Activated naive CD8-positive, alpha-beta T cell (primary cell): ENCODE measurements at regions not wholly inside any gene's neighbourhood (a gene's known extent, or its start where the extent isn't known, plus 50 kb on each side); places are given as distances from the start of the nearest gene placed in this dataset.

Experiments
- H3K27ac Mint-ChIP-seq: one replicate; pipeline ENCODE4 v1.8.0; 2021; ENCODE audit warnings: mixed read lengths
- H3K27me3 Mint-ChIP-seq: one replicate; pipeline ENCODE4 v1.8.0; 2021; ENCODE audit warnings: mixed read lengths
- H3K36me3 Mint-ChIP-seq: one replicate; pipeline ENCODE4 v1.8.0; 2021; ENCODE audit warnings: mixed read lengths
- H3K4me1 Mint-ChIP-seq: one replicate; pipeline ENCODE4 v1.8.0; 2021; ENCODE audit warnings: low read depth, mixed read lengths
- H3K4me3 Mint-ChIP-seq: one replicate; pipeline ENCODE4 v1.8.0; 2021; ENCODE audit warnings: mild to moderate bottlenecking, mixed read lengths
- H3K9me3 Mint-ChIP-seq: one replicate; pipeline ENCODE4 v1.8.0; 2021; ENCODE audit warnings: low read depth, mixed read lengths

DNA sequence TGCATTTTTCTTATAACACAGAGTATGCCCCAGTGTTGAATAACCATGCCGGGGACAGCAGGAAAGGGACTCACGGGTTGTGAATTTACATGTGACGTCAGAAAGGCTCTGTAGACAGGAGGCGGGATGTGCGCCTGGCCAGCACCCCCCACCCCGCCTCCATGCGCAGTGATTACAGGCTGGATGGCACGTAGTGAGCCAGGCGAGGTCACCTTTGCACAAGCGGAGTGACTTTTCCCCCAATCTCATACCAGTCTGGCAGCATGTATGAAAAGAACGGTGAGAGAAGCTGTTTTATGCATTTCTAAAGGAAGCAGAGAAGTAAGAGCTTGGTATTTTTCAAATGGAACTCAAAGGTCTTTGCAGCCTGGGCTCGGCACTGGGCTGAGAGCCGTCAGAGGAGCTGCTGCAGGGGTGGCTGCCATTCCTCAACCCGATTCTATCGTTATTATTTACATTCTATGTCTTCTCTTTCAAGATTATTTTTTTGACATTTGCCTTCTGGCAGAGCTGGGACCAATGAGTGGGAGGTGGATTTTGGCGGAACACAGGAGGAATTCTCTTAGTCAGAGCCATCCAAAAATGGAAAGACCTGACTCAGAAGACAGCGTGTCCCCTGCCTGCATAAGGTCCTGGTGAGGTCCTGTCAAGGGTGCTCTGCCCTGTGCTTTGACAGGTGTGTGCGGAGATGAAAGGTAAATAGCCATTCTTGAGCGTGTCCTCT is 115.6 kb upstream of the SLC45A1 start:
- Mint-ChIP-seq H3K4me3 (no peak overlapping the region), H3K27ac (no peak overlapping the region), H3K36me3 (no peaks in the 10 kb centered on the region), H3K4me1 (peaks cover 4% of the 10 kb centered on the region), H3K27me3 (no peaks in the 10 kb centered on the region), H3K9me3 (no peaks in the 10 kb centered on the region)

DNA sequence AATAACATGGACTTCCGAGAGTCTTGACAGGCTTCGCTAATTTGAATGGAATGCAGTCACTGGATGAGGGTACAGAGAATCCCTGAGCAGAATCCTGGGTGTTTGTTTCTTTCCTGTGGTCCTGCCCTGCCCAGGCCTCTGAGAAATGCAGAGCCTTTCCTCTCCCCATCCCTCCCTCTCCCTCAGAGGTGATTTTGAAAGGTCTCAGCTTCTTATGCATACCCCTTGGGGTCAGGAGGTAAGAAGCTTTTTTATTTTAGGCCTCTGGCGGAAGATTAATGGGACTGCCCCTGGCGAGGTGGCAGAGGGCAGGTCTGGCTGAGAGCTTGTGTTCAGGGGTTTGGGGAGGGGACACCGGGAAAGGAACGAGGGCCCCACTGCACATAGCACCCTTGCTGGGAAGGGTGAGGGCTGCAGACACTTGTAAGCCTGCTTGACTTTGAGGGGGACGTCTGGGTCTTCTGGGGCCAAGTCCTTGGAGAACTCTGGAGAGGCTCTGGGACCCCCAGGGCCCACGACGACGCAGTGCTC is 116.5 kb upstream of the SLC45A1 start:
- no peaks in the 10 kb centered on the region for H3K27me3 Mint-ChIP-seq

DNA sequence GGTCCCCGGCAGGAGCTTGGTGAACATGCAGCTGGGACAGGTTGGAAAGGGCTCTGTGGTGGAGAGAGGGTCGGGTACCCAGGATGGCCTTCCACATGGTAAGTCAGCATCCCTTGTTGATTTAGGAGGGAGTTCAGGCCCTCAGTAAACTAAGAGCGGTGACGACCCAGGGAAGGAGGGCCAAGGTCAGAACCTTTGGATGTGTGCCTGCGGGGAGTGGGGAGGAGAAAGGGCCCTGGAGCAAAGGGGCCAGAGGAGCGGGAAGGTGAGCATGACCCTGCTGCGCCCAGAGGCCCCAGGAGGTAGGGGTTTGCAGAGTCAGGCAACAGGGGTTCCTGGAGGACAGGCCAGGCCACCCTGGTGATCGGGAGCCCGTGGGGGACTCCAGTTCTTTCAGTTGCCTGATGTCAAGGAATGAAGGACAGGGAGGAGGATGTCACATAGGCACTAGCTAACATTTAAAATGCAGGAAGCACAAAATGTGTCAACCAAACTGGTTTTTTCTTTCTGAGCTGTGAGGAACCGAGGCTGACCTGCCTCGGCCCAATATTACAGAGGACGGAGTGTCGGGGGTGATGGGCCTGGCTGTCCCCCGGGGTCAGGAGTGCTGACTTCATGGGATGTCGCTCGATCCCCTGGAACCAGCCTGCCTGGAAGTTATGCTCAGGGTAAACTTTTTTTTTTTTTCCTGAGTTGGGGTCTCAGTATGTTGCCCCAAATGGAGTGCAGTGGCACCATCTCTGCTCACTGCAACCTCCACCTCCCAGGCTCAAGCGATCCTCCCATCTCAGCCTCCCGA is 117.4 kb upstream of the SLC45A1 start:
- peaks cover 4% of the 10 kb centered on the region for H3K4me1 Mint-ChIP-seq
- no peaks in the 10 kb centered on the region for H3K9me3 Mint-ChIP-seq
- H3K27ac Mint-ChIP-seq: no peak overlapping the region

More for the DNA sequence above, 116.5 kb upstream of the SLC45A1 start:
- no peak overlapping the region for H3K27ac Mint-ChIP-seq
- H3K4me1 Mint-ChIP-seq: peaks cover 4% of the 10 kb centered on the region
- no peaks in the 10 kb centered on the region for H3K36me3 Mint-ChIP-seq
- no peaks in the 10 kb centered on the region for H3K9me3 Mint-ChIP-seq
- H3K4me3 Mint-ChIP-seq: no peak overlapping the region

DNA sequence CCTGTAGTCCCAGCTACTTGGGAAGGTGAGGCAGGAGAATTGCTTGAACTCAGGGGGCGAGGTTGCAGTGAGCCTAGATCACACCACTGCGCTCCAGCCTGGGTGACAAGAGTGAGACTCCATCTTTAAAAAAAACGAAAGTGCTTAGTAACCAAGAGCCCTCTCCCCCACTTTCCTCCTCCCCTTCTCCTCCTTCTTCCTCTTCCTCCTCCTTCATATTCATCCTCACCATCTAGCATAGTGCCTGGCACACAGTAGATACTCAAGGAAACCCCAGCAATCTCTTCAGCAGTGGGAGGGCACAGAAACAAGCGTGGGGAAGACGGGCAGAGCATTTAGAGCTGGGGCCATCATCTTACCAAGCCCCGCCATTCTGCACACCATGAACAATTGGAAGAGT is 119.4 kb upstream of the SLC45A1 start:
- Mint-ChIP-seq H3K4me3 (no peak overlapping the region), H3K27me3 (no peaks in the 10 kb centered on the region), H3K4me1 (peaks cover 4% of the 10 kb centered on the region), H3K9me3 (no peaks in the 10 kb centered on the region), H3K27ac (no peak overlapping the region), H3K36me3 (no peaks in the 10 kb centered on the region)

More for the DNA sequence above, 117.4 kb upstream of the SLC45A1 start:
- no peaks in the 10 kb centered on the region for H3K27me3 Mint-ChIP-seq
- no peaks in the 10 kb centered on the region for H3K36me3 Mint-ChIP-seq
- H3K4me3 Mint-ChIP-seq: no peak overlapping the region

DNA sequence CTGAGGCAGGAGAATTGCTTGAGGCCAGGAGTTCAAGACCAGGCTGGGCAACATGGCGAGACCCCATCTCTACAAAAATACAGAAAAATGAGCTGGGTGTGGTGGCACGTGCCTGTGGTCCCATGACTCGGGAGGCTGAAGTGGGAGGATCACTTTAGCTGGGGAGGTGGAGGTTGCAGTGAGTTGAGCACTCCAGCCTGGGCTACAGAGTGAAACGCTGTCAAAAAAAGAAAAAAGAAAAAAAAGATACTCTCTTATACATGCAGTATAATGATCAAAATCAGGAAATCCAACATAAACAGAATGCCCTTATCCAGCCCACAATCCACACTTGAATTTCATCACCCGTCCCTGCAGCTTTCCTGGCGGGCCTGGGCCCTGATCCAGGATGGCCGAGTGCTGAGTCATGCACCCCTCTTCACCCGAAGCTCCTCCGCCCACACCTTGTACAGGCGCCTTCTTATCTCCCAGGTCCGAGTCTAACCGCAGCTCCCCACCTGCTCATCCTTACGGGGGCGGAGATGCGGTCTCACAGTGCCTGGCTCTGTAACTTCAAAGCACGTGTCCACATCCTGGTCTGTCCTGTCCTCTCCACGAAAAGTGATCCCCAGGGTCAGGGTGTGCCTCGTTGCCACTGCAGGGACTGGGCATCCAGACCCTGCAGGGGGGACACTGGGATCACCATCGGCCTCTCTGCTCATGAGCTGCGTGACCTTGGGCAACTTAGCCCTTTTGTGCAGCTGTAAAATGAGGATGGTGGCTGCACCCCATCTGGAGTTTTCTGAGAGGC is 120.2 kb upstream of the SLC45A1 start:
- H3K36me3 Mint-ChIP-seq: no peaks in the 10 kb centered on the region
- no peaks in the 10 kb centered on the region for H3K27me3 Mint-ChIP-seq
- no peak overlapping the region for H3K4me3 Mint-ChIP-seq
- H3K9me3 Mint-ChIP-seq: no peaks in the 10 kb centered on the region
- no peak overlapping the region for H3K27ac Mint-ChIP-seq
- peaks cover 4% of the 10 kb centered on the region for H3K4me1 Mint-ChIP-seq

DNA sequence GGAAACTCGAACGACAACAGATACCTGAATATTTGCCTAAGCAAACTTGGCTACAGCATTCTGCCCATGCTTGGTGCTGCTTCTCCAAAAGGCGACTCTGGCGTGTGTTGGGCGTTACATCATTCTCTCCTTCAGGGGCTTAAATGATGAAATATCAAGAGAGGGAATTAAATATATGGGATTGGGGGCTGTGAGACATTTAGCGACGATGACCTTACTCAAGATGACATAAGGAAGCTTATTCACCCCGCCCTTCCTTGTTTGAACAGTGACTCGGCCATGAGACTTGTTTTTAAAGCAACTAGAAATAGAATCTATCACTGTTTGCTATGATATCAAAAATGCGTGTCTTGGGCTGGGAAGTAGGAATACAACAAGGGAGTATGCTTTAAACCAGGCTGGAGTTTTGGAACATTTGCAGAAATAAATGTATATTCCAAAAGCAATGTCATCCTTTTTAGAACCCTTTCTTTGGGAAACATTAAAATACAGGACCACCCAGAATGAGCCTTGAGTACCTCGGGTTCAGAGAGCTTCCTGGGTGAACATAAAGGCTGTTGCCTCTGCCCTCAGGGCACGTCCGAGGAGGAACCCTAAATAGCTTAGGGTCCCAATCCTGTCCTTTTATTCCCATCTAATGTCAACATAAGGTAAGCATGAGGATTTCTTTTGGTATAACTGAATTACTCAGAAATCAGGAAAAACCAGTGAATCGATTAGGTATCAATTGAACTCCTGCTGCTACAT is 123.3 kb upstream of the SLC45A1 start:
- no peak overlapping the region for H3K4me3 Mint-ChIP-seq
- no peaks in the 10 kb centered on the region for H3K36me3 Mint-ChIP-seq
- H3K27me3 Mint-ChIP-seq: no peaks in the 10 kb centered on the region
- H3K27ac Mint-ChIP-seq: no peak overlapping the region
- peaks cover 4% of the 10 kb centered on the region for H3K4me1 Mint-ChIP-seq
- H3K9me3 Mint-ChIP-seq: no peaks in the 10 kb centered on the region

DNA sequence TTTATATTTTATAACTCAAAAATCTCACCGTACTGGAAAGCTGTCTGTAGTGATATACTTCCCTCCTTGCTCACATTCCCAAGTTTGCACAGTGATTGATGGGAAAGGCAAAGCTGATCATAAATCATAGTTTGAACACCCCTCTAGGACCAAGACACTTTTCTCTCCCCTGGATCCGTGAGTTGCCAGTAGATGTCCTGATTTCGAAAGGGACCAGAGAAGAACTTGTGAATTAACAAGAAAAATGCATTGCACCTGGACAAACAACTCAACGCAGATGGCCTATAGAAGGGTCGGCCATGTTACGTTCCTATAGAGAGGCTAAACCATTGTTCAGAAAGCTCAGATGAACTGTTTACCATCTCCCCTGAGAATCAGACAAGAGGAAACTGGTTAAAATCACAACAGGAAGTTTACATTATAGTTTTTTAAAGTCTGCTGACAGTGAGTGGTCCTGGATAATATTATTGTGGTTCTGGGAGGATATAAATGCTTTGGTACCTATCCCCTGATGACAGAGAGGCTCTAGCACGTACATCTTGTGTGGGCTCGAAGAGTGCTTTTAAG is 124.0 kb upstream of the SLC45A1 start:
- peaks cover 4% of the 10 kb centered on the region for H3K4me1 Mint-ChIP-seq
- H3K9me3 Mint-ChIP-seq: no peaks in the 10 kb centered on the region
- no peak overlapping the region for H3K27ac Mint-ChIP-seq
- no peaks in the 10 kb centered on the region for H3K27me3 Mint-ChIP-seq
- no peak overlapping the region for H3K4me3 Mint-ChIP-seq
- H3K36me3 Mint-ChIP-seq: no peaks in the 10 kb centered on the region

DNA sequence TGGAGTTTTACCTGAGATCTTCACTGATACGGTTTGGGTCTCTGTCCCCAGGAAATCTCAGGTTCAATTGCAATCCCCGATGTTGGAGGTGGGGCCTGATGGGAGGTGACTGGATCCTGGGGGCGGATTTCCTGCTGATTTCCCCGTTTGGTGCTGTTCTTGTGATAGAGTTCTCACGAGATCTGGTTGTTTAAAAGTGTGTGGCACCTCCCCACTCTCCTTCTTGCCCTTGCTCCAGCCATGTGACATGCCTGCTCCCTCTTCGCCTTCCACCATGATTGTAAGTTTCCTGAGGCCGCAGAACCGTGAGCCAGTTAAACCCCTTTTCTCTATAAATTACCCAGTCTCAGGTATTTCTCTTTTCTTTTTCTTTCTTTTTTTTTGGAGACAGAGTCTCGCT is 126.4 kb upstream of the SLC45A1 start:
- H3K9me3 Mint-ChIP-seq: no peaks in the 10 kb centered on the region
- H3K36me3 Mint-ChIP-seq: no peaks in the 10 kb centered on the region

DNA sequence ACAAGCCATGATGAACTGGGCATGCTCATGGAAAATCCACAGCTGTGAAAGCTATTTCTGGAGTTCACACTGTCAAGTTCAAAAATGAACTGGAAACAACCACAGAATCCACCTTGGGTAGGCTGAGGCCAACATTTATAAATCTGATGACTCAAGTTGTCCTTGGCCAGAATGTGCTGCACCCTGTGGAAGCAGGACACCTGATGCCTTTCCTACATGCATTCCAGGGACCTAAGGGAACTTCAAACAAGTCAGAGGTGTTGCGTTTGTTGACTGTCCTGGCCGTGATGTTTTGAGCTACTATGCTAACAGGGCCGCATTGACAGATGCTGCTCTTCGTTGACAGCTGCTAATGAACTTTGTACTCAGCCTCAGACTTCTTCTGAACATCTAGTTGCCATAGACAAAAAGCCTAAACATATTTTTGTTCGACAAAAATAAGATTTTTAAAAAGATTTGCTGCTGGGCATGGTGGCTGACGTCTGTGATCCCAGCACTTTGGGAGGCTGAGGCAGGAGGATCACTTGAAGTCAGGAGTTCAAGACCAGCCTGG is 127.9 kb upstream of the SLC45A1 start:
- H3K36me3 Mint-ChIP-seq: no peaks in the 10 kb centered on the region
- H3K4me1 Mint-ChIP-seq: no peaks in the 10 kb centered on the region
- H3K27me3 Mint-ChIP-seq: no peaks in the 10 kb centered on the region
- H3K27ac Mint-ChIP-seq: no peak overlapping the region
- H3K9me3 Mint-ChIP-seq: no peaks in the 10 kb centered on the region
- H3K4me3 Mint-ChIP-seq: no peak overlapping the region

More for the DNA sequence above, 126.4 kb upstream of the SLC45A1 start:
- Mint-ChIP-seq H3K4me1 (no peaks in the 10 kb centered on the region), H3K27ac (no peak overlapping the region), H3K4me3 (no peak overlapping the region), H3K27me3 (no peaks in the 10 kb centered on the region)

DNA sequence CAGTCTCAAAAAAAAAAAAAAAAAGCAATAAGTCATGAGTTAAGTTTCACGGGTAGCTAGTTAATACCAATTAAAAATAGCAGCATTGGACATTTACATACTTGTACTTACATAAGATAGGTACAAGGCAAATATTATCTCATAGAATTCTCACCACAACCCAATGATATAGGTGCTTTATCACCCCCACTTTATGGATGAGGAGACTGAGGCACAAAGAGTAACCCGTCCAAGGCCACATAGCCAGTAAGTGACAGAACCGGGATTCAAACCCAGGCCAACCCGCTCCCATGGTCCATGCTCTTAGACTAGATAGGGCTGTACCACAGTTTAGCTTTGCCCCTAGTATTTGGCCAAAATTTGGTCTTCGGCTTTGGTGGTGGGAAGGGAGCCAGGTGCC is 132.5 kb upstream of the SLC45A1 start:
- Mint-ChIP-seq H3K4me3 (no peak overlapping the region), H3K27me3 (no peaks in the 10 kb centered on the region), H3K4me1 (peaks cover 2% of the 10 kb centered on the region), H3K27ac (no peak overlapping the region), H3K9me3 (no peaks in the 10 kb centered on the region), H3K36me3 (peaks cover 2% of the 10 kb centered on the region)

DNA sequence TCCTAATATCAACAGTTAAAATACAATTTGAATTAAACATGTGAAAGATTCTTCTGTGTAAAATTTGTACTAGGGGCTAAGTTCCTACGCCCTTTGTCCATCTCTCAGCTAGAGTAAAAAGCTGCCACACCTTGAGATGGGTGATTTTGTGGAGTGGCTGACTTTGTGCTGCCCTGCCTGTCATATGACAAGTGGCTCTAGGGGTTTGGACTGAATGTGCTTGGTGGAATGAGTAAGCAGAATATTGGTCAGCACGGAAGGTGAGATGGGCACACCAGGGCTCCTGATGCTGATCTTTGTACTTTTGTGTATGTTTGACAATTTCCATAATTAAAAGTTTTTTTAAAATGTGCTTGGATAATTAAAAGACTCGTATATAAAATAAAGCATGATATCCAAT is 133.6 kb upstream of the SLC45A1 start:
- peaks cover 2% of the 10 kb centered on the region for H3K4me1 Mint-ChIP-seq
- peaks cover 7% of the 10 kb centered on the region for H3K36me3 Mint-ChIP-seq
- no peak overlapping the region for H3K4me3 Mint-ChIP-seq
- no peak overlapping the region for H3K27ac Mint-ChIP-seq
- H3K27me3 Mint-ChIP-seq: no peaks in the 10 kb centered on the region
- H3K9me3 Mint-ChIP-seq: peaks cover 4% of the 10 kb centered on the region

DNA sequence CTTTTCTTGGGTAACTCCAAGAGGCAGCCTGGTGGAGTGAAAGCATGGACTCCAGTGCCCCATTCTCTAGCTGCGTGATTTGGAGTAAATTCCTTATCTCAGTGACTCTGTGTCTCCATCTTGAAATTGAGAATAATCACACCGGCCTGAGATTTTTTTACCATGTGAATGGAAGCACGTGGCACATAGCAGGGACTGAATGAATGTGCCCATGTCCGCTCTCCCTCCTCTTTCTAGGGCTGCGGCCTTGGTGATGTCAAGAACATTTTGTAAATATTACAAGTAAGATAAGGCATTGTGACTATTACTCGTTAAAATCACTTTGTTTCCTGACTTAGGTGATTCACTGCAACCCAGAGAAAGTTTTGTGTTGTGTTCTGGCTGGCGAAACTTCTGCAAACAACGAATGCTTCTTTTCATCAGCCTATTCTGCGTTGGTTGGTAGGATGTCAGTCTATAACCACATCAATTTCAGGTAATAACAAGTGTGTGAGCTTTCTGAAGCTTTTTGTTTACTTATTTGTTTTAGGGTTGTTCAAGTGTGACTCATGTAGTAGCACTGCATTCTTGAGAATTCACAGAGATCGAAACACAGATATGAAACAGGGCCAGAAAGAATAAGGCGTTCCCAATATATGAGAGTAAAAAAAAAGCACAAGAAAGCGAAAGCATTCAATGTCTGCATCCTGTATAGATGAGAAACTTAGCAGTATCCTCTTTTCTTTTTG is 135.7 kb upstream of the SLC45A1 start:
- Mint-ChIP-seq H3K36me3 (peaks cover 7% of the 10 kb centered on the region), H3K9me3 (peaks cover 13% of the 10 kb centered on the region), H3K27me3 (no peaks in the 10 kb centered on the region), H3K4me1 (peaks cover 2% of the 10 kb centered on the region), H3K4me3 (no peak overlapping the region), H3K27ac (no peak overlapping the region)

DNA sequence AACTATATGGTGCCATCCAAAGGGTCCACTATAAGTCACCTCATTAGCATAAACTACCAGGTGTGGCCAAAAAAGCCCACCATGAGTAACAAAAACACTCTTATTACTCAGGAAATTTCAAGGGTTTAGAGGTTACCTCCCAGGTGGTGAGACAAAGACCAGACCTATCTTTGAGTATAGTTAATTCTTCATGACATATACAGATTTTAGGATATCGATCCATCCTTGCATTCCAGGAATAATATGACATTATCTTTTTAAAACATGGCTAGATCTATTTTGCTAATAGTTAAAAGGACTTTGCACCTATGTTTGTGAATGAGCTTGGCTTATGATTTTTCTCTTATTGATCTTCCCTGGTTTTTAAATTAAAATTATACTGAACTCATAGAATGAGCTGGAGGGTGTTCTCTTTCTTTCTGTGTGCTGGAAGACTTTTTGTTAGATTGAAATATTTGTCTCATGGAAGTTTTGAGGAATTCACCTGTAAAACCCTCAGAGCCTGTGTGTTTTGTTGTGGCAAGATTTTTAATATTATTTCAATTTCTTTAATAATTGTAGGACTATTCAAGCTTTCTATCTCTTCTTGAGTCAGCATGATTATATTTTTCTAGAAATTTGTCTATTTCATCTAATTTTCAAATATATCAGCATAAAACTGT is 138.7 kb upstream of the SLC45A1 start:
- peaks cover 13% of the 10 kb centered on the region for H3K9me3 Mint-ChIP-seq
- H3K4me3 Mint-ChIP-seq: no peak overlapping the region
- H3K4me1 Mint-ChIP-seq: peaks cover 2% of the 10 kb centered on the region
- H3K27me3 Mint-ChIP-seq: no peaks in the 10 kb centered on the region
- no peak overlapping the region for H3K27ac Mint-ChIP-seq
- H3K36me3 Mint-ChIP-seq: peaks cover 7% of the 10 kb centered on the region
